ENCODE measurements at regions not wholly inside any gene's neighbourhood (a gene's known extent, or its start where the extent isn't known, plus 50 kb on each side); places are given as distances from the start of the nearest gene placed in this dataset.

- no peak for DNase-seq
Observed at GRCh38 chr3:186487819-186488218, 56.4 kb downstream of the CRYGS start.

- DNase-seq = no peak
Observed at GRCh38 chr3:186487037-186487436, 57.1 kb downstream of the CRYGS start.

GRCh38 chr3:186483611-186484340 is 60.4 kb downstream of the CRYGS start:
- DNase-seq = no peak

DNA sequence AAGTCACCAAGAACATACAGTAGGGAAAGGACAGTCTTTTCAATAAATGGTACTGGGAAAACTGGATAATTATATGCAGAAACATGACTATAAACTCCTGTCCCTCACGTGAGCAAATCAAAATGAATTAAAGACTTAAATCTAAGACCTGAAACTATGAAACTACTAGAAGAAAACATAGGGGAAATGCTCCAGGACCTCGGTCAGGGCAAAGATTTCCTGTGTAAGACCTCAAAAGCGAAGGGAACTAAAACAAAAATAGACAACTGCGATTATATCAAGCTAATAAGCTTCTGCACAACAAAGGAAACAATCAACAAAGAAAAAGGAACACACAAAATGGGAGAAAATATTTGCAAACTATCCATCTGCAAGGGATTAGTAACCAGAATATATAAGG is 62.7 kb downstream of the CRYGS start:
- no peak for DNase-seq

DNA sequence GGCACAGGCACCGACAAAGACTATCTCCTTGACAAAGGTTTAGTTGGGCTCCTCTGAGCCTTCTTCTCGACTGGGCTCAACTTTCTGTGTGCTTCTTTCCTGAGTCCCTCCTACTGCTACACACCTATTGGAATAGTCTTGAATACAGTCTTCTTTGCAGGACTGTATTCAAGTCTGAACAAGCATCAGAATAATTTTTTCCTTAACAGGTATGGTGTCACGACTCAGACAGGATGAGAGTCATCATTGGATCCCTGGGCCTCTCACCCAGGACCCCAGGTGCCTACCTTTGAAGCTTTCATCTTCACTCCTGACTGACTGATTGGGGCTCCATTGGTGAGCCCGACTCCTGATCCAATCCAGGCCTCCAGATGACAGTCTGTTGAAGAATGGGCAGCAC is 66.3 kb downstream of the CRYGS start:
- no peak for DNase-seq

DNA sequence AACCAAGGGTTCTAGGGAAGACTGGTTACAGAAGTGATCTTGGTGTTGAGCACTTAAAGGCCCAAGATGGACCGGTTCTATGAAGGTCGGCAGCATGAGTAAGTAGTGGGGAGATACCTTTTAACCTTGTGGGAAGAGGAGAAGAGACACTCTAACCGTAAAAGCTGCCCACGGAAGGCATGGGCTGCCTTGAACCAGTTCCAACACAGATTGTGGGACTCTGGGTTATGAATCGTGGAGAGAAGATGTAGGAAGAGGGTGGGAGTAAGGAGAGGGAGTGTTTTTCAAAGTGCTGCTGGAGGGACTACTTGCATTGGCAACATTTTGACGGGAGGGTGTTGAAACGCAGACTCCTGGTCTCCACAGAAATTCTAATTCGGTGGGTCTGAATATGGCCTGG is 67.1 kb downstream of the CRYGS start:
- DNase-seq = no peak

GRCh38 chr3:186476541-186476940 is 67.6 kb downstream of the CRYGS start:
- DNase-seq = no peak

DNA sequence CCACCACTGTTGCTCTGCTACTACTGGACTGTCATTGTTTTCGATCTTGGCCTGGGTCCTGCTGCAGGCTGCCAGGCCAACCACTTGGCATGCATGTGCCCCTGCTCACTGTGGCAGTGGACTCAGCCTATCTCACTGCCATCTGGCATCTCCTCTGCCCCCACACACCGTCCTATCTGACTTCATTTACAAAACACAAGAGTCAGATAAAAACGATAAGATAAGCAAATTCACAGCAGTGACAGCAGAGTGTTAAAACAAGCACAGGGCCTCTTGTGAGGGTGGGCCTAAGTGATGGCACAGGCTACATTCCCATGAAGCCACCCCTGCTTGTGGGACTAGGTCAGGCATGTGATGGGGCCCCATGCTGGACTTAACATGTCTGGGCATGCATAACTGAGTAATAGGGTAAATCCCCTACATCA is 68.1 kb downstream of the CRYGS start:
- DNase-seq = peak; percentile 25

DNA sequence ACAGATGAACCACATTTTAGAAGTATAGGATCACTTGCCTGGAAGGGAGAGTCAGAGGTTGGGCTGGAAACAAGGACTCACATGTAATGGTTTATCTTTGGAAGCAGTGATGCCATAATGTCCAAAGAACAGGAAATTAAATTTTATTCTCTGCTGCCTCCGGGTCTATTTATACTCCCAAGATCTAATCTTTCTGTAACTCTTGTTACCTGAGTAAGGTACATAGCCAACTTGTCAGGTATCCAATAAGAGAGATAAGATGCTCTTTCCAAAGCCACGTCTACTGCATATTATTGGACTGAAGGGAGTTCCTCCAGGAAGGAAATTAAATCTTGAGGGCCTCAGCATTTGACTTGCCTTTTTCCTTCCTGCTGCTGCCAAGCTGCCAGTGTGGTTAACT is 71.0 kb downstream of the CRYGS start:
- DNase-seq = no peak

DNA sequence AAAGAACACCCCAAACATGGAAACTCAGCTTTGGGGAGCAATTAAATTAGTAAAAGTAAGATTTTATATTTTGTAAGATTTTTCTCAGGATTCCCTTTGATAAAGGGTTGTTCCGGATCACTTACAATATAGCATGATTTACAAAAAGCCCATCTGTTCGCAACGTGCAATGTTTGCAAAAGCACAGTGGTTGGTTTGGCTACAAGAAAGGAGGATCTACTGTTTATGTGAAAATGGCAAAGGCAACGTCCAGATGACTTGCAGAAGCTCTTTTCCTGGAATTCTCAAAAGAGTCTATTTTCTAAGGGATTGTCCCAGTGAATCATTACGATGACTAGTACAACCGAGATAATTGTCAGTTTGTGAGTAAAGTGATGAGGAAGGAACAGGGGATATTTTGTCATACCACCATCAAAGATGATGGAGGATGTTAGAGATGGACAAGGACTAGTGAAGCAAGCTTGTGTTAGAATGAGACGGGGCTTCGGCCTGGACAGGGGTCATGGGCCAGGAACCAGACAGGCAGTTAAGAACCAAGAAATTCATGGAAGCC is 71.6 kb downstream of the CRYGS start:
- no peak for DNase-seq

DNA sequence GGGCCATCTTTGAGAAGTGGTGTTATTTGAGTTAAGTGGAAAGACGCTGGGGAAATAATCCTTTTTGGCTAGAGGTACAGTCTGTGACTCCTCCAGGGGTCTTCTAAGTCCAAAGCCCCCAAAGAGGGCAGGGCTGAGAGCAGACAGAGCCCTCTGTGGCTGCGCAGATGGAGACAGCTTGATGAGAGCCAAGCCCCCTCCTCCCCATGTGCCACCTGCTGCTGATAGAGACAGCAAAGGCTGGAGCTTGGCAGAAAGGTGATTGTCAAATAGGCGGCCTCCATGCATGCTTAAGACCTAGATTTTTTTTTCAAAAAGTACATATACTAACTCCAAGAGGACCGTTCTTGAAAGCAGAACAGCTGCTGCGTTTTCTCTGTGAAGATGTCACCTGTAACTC is 72.4 kb downstream of the CRYGS start:
- DNase-seq = no peak

DNA sequence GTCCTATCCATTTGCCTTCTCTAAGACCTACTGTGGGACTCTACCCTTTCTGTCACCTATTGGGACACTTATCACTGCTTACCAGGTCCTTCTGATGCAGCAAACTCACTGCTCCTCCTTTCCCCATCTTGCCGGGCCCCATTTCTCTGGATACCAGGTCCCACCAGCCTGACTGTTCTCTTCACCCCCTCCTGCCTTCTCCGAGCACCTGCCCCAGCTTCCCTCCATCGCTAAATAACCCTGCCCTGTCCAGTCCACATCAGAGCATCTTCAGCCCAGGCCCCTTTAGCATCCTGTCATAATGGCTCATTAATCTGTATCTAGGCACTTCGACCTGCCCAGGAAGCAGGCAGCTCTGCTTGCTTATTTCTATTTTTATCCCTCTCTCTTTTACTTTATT is 74.7 kb downstream of the CRYGS start:
- no peak for DNase-seq

GRCh38 chr3:186467969-186468368 is 76.2 kb downstream of the CRYGS start:
- DNase-seq = no peak

DNA sequence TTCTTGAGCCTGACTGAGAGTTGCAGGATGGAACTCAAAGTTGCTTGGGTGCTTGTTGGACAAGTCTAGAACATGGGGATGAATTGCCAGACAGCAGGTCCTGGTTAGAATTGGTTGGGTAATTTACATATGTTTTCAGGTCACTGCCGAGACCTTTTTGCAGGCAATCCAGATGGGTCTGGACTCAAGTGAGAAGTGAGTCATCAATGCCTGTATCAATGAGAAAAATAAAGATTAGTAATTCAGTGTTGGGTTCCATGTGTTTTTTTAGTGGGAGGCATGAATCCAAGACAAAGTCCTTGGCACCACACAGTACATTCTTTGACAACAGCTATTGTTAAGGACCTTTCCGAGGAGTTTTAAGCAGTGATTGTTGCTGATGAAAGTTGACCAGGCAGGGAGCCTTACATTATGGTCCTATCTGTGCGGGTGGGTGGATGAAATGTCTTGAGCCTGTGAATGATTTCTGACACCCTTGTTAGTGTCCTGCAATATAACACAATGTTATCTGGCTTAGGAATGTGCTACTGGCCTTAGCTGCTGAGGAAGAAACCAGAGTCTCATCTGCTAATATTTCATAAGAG is 77.7 kb downstream of the CRYGS start:
- DNase-seq = no peak

DNA sequence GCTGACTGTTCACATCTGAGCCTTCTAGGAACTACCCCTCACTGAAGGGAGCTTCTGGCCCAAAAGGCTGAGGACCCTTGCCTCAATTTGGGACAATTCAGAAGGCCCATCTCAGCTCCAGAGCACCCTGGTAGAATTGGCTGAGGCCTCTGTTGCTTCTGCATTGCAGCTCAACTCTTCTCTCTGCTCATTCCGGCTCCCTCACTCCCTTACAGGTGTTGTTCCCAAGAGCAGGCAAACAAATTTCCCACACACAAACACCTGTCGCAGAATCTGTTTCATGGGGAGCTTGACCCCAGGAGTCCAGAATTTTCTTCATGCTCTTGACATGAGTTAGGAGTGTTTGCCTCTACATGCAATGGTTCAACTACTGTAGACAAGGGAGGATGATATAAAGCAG is 78.7 kb downstream of the CRYGS start:
- DNase-seq = no peak

DNA sequence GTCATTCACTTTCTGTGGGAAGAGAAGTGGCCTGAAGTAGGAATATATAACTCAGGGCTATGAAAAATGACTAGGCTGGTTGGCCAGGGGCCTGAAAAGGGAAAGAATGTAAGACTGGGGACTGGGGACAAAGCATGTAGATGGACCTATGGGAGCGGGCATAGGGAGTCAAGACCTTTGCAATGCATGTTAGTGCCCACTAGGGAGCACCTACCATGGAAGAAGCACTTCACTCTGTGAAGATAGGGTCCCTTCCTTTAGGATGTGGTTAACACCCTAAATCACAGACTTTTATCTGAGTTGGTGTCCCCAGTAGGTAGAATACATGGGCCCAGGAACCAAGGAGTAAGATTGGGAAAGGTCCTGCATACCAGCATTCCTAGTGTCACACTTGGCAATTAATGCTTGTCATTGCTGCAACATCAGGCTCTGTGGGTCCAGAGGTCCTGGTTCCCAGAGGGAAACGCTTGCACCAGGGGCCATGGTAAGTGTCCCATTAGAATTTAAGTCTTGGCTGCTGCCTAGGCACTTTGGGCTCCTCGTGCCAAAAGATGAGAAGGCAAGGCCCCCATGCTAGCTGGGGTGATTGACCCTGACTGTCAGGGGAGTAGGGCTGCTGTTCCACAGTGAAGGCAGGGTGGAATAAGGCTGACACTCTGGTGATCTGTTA is 79.6 kb downstream of the CRYGS start:
- peak; percentile 43 for DNase-seq

DNA sequence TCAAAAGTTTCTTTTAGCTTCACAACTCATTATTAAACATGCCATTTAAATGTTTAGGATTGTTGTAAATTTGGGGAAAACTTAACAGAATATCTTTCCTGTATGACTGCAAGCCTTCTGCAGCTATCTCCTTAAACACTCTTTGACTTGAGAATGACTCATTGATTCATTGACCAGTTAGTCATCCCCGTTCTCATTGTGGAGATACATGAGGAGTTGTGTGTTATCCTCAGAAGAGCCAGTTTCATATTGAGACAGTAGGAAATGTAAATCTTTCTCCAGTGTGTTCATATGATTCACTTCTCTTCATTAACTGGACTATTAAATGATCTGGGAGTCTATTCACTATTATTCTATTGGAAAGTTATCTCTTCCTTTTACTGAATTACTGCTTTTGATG is 83.0 kb downstream of the CRYGS start:
- peak; percentile 11 for DNase-seq

- DNase-seq = no peak
Observed at GRCh38 chr3:186459108-186459467, 85.1 kb downstream of the CRYGS start.

DNA sequence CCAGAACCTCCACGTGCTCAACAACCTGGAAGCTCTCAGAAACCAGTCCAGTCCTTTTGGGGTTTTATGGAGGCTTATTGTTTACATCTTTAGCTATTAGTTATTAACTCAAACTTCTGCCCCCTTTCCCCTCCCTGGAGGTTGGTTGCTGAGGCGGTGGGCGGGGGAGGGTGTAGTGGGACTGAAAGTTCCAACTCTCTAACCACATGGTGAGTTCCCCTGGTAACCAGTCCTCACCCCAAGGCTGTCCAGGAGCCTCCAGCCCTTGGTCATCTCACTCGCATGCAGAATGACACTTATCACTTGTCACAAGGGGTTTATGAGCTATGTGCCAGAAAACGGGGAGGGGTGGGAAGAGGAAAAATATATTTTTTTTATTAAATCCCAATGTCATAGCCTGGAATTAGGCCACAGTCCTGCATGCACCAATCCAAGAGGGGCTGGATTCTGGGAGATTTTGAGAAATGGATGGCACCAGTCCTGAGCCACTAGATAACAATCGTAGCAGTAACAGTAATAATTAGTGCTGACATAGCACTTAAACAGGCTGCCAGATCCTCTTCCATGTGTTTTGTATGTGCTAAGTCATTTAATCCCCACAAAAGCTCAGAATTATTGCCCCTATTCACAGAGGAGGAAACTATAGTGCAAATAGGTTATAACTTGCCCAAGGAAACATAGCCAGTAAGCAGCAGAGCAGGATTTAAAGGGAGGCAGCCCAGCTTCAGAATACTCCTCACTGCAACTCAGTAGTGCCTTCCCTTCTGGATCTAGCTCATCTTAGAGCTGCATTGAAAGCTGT is 85.7 kb downstream of the CRYGS start:
- no peak for DNase-seq

DNA sequence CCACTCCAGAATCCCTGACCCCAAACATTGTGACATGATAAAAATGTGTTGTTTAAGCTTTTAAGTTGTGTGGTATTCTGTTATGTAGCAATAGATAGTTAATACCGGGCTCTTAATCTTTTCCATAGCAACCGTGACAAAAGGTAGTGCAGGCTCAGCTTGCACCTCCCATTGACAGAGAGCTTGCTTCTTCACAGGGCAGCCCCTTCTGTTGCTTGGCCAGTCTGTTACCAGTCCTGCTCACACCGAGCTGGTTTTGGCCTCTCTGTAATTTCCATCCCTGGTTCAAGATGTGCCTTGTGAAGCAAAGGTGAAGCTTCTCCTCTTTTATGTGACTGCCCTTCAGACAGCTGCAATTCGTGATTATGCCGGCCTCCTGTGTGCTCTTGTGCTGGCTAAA is 86.9 kb downstream of the CRYGS start:
- no peak for DNase-seq

DNA sequence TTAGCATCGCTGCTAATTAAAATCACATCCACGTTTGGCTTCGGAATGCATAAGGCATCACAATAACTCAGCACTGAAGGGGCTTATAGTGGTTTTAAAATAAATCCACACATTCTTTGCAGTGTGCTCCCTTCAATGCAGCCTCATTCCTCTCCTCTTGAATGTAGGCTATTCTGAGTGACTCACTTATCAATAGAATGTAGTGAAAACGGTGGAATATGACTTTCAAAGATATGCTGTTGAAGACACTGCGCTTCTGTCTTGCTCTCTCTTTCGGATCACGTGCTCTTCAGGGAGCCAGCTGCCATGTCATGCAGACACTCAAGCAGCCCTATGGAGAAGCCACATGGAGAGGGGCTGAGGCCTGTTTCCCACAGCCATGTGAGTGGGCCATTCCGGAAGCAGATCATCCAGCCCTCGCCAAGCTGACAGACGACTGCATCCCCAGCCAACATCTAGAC is 87.4 kb downstream of the CRYGS start:
- no peak for DNase-seq

DNA sequence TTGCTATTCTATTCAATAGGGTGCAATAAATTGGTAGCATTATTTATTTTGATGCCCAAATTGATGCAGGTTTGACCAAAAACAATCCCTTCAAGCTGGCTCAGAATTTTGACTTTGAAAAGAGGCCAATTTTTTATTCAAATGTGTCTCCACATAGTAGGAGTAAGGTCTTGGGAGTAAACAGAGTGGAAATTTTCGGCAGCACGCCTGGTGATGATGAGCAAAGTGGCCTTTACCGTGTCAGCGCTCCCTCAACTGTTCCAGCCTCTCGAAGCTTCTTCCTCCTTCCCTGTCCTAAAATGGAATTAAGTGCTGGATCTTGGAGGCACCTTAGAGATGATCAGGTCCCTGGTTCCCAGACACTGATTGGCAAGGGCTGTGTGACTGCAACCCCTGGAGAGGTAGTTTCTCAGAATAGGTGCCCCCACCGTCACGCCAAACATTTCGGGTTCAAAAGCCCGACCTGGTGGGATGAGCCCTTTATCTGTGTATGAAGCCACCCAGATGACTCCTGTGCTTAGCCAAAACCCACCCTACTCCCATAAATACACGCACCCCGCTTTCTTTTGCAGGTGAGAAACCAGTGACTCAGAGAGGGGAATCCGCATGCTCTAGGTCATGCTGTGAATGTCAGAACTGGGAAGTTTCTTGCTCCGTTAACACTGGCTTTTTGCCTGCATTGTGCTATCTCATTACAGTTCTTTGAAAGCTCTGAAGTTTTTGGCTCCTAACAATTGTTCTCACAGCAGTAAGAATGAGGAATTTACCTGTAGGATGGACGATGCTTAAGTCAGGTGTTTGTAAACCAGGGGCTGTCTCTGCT is 89.1 kb downstream of the CRYGS start:
- DNase-seq = no peak
